Omental fat pad (tissue), 3 donors: ENCODE measurements at regions not wholly inside any gene's neighbourhood (a gene's known extent, or its start where the extent isn't known, plus 50 kb on each side); places are given as distances from the start of the nearest gene placed in this dataset.
"Not testable (repeated sequence)": the region's sequence is repeated elsewhere in the genome, so short reads cannot be mapped to it uniquely, and the experiment has no call there.

Experiments
- ATAC-seq: fragments of 150-250 bp; one replicate; pipeline ENCODE4 v1.9.1; 2016; ENCODE audit warnings: mild to moderate bottlenecking, moderate library complexity; ENCODE audit not compliant: low FRiP score
- DNase-seq: peaks from one replicate; pipeline ENCODE4 v3.0.0-alpha.2; 2019; ENCODE audit warnings: low spot score
- TF ChIP-seq, protein P1 (sequence below), 3 donors: fragments of 450-650 bp; IDR thresholded peaks; one replicate each; pipeline ENCODE4 v1.5.1; 2016 to 2017; ENCODE audit warnings: antibody characterized with exemption in 3 of 3, mild to moderate bottlenecking in 3 of 3, moderate library complexity in 2 of 3

DNA sequence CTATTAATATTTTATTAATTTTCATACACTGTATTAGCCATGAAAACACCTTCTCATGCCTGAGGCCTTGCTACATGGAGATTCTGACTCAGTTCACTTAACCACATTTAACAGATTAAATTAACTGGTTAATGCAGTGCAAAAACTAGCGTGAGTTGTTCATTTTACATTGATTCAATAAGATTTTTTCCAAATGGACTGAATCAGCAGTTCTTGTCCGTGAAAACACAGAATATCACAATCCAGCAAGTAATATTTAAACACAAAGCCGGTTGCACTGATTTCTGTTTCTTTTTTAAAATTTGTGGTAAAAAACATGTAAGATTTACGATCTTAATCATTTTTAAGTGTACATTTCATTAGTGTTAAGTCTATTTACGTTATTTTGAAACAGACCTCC, 118.2 kb upstream of the THUMPD2 start:
- ATAC-seq (no peak), DNase-seq (no peak)
- TF ChIP-seq, protein P1, sequence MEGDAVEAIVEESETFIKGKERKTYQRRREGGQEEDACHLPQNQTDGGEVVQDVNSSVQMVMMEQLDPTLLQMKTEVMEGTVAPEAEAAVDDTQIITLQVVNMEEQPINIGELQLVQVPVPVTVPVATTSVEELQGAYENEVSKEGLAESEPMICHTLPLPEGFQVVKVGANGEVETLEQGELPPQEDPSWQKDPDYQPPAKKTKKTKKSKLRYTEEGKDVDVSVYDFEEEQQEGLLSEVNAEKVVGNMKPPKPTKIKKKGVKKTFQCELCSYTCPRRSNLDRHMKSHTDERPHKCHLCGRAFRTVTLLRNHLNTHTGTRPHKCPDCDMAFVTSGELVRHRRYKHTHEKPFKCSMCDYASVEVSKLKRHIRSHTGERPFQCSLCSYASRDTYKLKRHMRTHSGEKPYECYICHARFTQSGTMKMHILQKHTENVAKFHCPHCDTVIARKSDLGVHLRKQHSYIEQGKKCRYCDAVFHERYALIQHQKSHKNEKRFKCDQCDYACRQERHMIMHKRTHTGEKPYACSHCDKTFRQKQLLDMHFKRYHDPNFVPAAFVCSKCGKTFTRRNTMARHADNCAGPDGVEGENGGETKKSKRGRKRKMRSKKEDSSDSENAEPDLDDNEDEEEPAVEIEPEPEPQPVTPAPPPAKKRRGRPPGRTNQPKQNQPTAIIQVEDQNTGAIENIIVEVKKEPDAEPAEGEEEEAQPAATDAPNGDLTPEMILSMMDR (IDR thresholded peaks at IDR 0.05) = no peak

DNA sequence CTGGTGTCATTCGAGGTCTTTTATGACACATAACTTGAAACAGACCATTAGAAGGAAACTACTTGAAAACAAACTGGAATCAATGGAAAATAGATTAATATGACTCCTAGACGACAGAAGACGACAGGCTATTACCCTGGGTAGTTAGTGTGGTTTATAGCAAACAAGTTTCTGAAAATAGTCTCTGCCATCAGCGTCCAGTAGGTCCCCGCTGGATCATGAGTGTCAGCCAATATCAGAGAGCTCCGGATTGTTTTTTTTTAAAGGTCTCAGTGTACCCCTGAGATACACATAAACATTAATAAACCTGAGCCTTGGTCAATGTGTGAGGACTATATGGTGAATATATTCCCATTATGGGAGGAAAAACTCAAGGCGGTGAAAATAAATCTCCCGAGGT, 115.0 kb upstream of the THUMPD2 start:
- ATAC-seq = no peak
- TF ChIP-seq, protein P1 (IDR thresholded peaks at IDR 0.05) = no peak
- DNase-seq = no peak

DNA sequence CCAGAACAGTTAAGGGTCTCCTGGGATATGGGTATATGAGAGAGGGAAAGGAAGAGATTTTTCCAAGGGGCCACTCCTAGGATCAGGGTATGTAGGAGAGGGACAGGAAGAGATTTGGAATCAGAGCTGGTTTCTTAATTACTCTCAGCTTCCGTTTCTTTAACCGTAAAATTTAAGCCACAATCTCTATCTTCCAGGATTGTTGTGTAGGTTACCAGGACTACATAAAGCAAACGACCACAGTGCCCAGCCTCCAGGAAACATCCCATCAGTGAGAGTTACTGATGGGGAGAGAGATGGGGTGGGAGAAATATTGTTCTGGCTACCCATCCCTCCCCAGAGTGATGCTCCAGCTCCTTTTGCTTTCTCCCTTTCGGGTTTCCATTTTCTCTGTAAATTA, 114.6 kb upstream of the THUMPD2 start:
- TF ChIP-seq, protein P1 (IDR thresholded peaks at IDR 0.05) = no peak
- DNase-seq = no peak
- ATAC-seq = no peak

DNA sequence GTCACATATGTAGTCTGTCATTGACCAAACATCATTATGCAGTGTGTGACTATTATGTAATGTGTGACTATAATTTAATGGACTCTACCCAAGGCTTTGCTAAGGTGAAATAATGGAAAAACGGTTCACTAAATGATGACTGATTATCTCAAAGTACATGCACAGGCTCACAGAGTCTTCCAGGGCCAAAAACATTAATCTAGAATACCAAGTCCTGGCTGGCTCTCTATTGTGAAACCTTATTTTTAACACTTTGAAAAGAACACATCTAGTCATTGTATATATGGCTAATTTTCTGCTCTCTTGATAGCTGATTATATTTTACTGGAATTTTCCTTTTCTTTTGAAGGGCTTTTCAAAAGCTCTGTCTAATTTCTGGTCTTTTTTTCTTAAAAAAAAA, 102.9 kb upstream of the THUMPD2 start:
- ATAC-seq (peak; percentile 70), DNase-seq (no peak)
- TF ChIP-seq, protein P1 (IDR thresholded peaks at IDR 0.05) = no peak

DNA sequence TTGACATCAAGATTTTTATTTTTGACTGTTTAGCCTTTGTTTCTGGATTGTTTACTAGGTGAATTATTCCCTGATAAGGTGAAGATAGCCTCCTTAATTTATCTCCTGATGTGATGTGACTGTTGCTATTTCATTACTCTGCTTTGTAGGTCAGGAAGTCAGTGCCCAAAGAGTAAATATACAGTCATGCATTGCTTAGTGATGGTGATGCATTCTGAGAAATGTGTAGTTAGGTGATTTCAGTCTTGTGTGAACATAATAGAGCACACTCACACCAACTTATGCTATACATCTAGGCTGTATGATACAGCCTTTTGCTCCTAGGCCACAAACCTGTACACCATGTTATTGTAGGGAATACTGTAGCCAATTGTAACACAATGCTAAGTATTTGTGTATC, 102.4 kb upstream of the THUMPD2 start:
- ATAC-seq (peak; percentile 64), DNase-seq (no peak)
- TF ChIP-seq, protein P1 (IDR thresholded peaks at IDR 0.05) = no peak

DNA sequence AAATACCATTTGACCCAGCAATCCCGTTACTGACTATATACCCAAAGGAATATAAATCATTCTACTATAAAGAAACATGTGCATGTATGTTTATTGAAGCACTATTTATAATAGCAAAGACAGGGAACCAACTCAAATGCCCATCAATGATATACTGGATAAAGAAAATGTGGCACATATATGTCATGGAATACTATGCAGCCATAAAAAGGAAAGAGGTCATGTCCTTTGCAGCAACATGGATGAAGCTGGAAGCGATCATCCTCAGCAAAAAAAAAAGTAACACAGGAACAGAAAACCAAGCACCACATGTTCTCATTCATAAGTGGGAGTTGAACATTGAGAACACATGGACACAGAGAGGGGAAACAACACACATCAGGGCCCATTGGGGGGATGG, 99.9 kb upstream of the THUMPD2 start:
- DNase-seq, ATAC-seq: not testable (repeated sequence)

DNA sequence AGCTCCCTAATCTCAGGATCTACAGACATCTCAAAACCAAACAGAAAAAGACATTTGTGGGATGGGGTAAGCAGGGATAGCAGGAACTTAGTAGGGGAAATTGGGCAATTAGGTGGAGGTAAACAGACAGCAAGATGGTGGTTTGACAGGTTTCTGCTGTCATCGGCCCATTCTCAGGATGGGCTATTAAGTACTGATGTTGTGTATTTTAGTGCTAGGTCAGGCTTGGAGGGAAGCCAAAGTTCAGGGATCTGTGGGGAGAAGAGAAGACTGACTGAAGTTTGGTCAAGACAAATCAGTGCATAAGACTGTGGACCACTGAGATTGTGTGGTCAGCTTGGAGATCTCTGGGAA, 96.8 kb upstream of the THUMPD2 start:
- ATAC-seq (no peak), DNase-seq (no peak)
- TF ChIP-seq, protein P1 (IDR thresholded peaks at IDR 0.05) = no peak
